ENCODE measurements at regions not wholly inside any gene's neighbourhood (a gene's known extent, or its start where the extent isn't known, plus 50 kb on each side); places are given as distances from the start of the nearest gene placed in this dataset.

DNA sequence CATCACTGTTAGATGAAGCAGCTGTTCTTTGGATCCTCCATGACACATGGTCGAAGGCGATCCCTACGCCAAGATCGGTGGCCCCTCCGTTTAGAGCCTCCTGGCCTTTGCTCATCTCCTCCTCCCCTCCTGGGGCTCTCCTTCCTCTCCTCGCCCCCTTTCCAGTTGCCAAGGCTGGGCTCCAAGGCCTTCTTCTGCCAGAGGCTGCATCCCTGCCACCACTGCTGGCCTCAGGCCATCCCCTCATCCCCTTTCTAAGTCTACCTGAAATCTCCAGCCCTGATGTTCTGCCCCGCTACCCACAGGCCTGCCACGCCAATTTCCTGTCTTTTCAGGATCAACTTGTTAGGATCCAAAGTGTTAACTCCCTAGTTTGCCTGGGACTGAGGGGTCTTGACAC lies 265.1 kb upstream of the ZMIZ1 start:
- no peak for TF ChIP-seq CTCF (IDR thresholded peaks at IDR 0.05; ENCODE audit: low read depth, low read length, missing control alignments)
- no peak overlapping the region for H3K4me3 ChIP-seq (ENCODE audit: low read depth, low read length)
- in situ Hi-C loops (cut with HindIII; ENCODE audit: low sequenced_read_pairs): no loop called here
- DNase-seq (ENCODE audit: low read depth): no peak

DNA sequence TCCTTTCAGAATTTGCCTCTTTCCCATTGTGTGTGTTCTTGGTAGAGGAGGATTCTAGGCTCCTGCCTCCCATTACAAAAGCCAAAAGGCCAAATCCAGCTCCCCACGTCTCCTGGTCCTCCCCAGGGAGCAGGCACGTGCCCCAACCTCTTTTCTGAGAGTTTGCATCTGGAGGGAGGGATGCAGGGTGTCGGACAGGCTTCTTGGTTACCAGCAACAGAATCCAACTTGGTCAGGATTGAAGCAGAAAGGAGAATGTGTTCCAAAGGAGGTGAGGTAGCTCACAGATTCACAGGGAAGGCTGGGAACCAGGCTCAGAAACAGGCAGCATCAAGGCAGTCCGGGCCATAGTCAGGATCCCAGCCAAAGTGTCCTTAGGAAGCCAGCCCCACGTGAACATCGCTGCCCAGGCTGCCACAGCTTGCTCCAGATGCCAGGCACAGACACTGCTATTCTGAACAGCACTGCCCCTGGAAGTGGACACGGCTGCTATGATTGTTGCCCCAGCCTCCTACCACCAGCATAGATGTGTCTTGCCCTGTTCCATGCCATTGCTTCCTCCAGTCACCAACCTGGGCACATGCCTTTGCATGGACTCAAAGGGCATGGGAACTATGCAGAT lies 264.2 kb upstream of the ZMIZ1 start:
- in situ Hi-C loops (cut with HindIII; ENCODE audit: low sequenced_read_pairs): no loop called here

GRCh38 chr10:78805176-78805575 lies 263.6 kb upstream of the ZMIZ1 start:
- in situ Hi-C loops (cut with HindIII; ENCODE audit: low sequenced_read_pairs): no loop called here
- H3K4me3 ChIP-seq (ENCODE audit: low read depth, low read length): no peak overlapping the region
- peak; percentile 98 for DNase-seq (ENCODE audit: low read depth)
- TF ChIP-seq CTCF (IDR thresholded peaks at IDR 0.05; ENCODE audit: low read depth, low read length, missing control alignments): no peak

More for the DNA sequence above, 264.2 kb upstream of the ZMIZ1 start:
- no peak overlapping the region for H3K4me3 ChIP-seq (ENCODE audit: low read depth, low read length)
- no peak for TF ChIP-seq CTCF (IDR thresholded peaks at IDR 0.05; ENCODE audit: low read depth, low read length, missing control alignments)
- no peak for DNase-seq (ENCODE audit: low read depth)

DNA sequence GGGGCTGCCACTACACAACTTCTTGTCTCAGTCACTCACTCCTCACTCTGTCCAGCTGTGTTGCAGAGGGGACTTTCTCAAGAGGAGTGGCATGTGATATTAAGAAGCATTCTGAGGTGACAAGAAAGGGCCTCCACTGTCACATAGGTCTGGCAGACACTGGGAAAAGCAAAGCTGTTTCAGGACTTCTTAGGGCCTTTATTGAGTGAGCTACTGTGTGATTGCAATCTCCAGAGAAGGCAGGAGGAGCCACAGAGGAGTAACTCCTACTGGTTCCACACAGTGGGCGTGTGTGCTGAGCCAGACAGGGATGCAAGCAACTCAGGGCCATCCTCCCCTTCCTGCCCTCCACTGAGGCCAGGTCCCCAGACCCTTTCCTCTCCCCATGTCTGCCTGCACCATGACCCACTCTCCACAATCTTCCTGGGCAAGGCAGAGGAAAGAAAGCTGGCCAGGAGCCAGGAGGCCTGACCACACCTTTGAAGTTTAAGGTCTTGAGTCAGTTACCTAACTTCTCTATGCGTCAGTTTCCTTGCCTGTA lies 262.0 kb upstream of the ZMIZ1 start:
- TF ChIP-seq CTCF (IDR thresholded peaks at IDR 0.05; ENCODE audit: low read depth, low read length, missing control alignments): no peak
- in situ Hi-C loops (cut with HindIII; ENCODE audit: low sequenced_read_pairs): no loop called here
- no peak for DNase-seq (ENCODE audit: low read depth)
- no peak overlapping the region for H3K4me3 ChIP-seq (ENCODE audit: low read depth, low read length)

GRCh38 chr10:78807504-78808203 lies 261.1 kb upstream of the ZMIZ1 start:
- no peak for TF ChIP-seq CTCF (IDR thresholded peaks at IDR 0.05; ENCODE audit: low read depth, low read length, missing control alignments)
- in situ Hi-C loops (cut with HindIII; ENCODE audit: low sequenced_read_pairs): no loop called here
- H3K4me3 ChIP-seq (ENCODE audit: low read depth, low read length): no peak overlapping the region
- no peak for DNase-seq (ENCODE audit: low read depth)

DNA sequence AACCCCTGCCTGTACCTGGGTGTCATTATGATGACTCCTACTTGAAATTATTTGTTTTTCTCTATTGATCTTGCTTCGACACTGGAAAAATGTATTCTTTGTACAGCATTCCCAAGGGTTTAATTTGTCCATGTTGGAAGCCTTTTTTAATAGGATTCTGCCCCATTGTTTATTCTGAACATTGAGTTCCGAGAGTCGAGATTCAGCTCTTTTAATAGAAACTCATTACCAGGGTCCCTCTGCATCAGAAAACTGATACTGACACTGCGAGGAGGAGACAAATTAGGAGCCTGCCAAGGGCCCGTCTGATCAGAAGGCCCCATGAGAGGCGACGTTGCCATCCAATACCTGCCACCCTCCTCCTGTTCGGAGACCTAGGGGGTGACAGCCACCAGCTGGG lies 260.5 kb upstream of the ZMIZ1 start:
- in situ Hi-C loops (cut with HindIII; ENCODE audit: low sequenced_read_pairs): no loop called here
- H3K4me3 ChIP-seq (ENCODE audit: low read depth, low read length): no peak overlapping the region
- DNase-seq (ENCODE audit: low read depth): no peak
- TF ChIP-seq CTCF (IDR thresholded peaks at IDR 0.05; ENCODE audit: low read depth, low read length, missing control alignments): no peak
